ENCODE measurements at regions not wholly inside any gene's neighbourhood (a gene's known extent, or its start where the extent isn't known, plus 50 kb on each side); places are given as distances from the start of the nearest gene placed in this dataset.
"Not testable (repeated sequence)": the region's sequence is repeated elsewhere in the genome, so short reads cannot be mapped to it uniquely, and the experiment has no call there.

GRCh38 chr16:25637236-25637635 lies 54.5 kb upstream of the HS3ST4 start:
- no peak for DNase-seq (ENCODE audit: low spot score)
- FAIRE-seq = no peak

- FAIRE-seq = no peak
- no peak for DNase-seq (ENCODE audit: low spot score)
Measured at GRCh38 chr16:25636662-25637061, 55.1 kb upstream of the HS3ST4 start.

- no peak for FAIRE-seq
- no peak for DNase-seq (ENCODE audit: low spot score)
Measured at GRCh38 chr16:25635454-25635853, 56.3 kb upstream of the HS3ST4 start.

GRCh38 chr16:25633549-25633948 lies 58.2 kb upstream of the HS3ST4 start:
- FAIRE-seq (no peak), DNase-seq (ENCODE audit: low spot score) (peak; percentile 35)

GRCh38 chr16:25628766-25629165 lies 63.0 kb upstream of the HS3ST4 start:
- FAIRE-seq (no peak), DNase-seq (ENCODE audit: low spot score) (no peak)

- DNase-seq (ENCODE audit: low spot score) (no peak), FAIRE-seq (no peak)
Measured at GRCh38 chr16:25627641-25628040, 64.1 kb upstream of the HS3ST4 start.

GRCh38 chr16:25626172-25626571 lies 65.6 kb upstream of the HS3ST4 start:
- FAIRE-seq (no peak), DNase-seq (ENCODE audit: low spot score) (peak; percentile 33)

- DNase-seq (ENCODE audit: low spot score) (peak; percentile 16), FAIRE-seq (no peak)
Measured at GRCh38 chr16:25625620-25626019, 66.1 kb upstream of the HS3ST4 start.

- DNase-seq (ENCODE audit: low spot score) = no peak
- no peak for FAIRE-seq
Measured at GRCh38 chr16:25614716-25615265, 77.0 kb upstream of the HS3ST4 start.

- DNase-seq (ENCODE audit: low spot score) (no peak), FAIRE-seq (no peak)
Measured at GRCh38 chr16:25613931-25614330, 77.8 kb upstream of the HS3ST4 start.

- FAIRE-seq = no peak
- no peak for DNase-seq (ENCODE audit: low spot score)
Measured at GRCh38 chr16:25608002-25608401, 83.8 kb upstream of the HS3ST4 start.

GRCh38 chr16:25606069-25606468 lies 85.7 kb upstream of the HS3ST4 start:
- FAIRE-seq (no peak), DNase-seq (ENCODE audit: low spot score) (no peak)

- DNase-seq (ENCODE audit: low spot score) (no peak), FAIRE-seq (no peak)
Measured at GRCh38 chr16:25605381-25605780, 86.4 kb upstream of the HS3ST4 start.

GRCh38 chr16:25601306-25601705 lies 90.5 kb upstream of the HS3ST4 start:
- FAIRE-seq; DNase-seq (ENCODE audit: low spot score): not testable (repeated sequence)

- FAIRE-seq (no peak), DNase-seq (ENCODE audit: low spot score) (no peak)
Measured at GRCh38 chr16:25596194-25596593, 95.6 kb upstream of the HS3ST4 start.

- FAIRE-seq = no peak
Measured at GRCh38 chr16:25593260-25593659, 98.5 kb upstream of the HS3ST4 start.

GRCh38 chr16:25587783-25588182 lies 104.0 kb upstream of the HS3ST4 start:
- no peak for FAIRE-seq
- DNase-seq (ENCODE audit: low spot score) = no peak

More at GRCh38 chr16:25593260-25593659, 98.5 kb upstream of the HS3ST4 start:
- no peak for DNase-seq (ENCODE audit: low spot score)

GRCh38 chr16:25586826-25587225 lies 104.9 kb upstream of the HS3ST4 start:
- FAIRE-seq (no peak), DNase-seq (ENCODE audit: low spot score) (no peak)

- FAIRE-seq (no peak), DNase-seq (ENCODE audit: low spot score) (no peak)
Measured at GRCh38 chr16:25585526-25585925, 106.2 kb upstream of the HS3ST4 start.

GRCh38 chr16:25580041-25580440 lies 111.7 kb upstream of the HS3ST4 start:
- FAIRE-seq = no peak
- DNase-seq (ENCODE audit: low spot score) = no peak

GRCh38 chr16:25575363-25575762 lies 116.4 kb upstream of the HS3ST4 start:
- FAIRE-seq (no peak), DNase-seq (ENCODE audit: low spot score) (no peak)

GRCh38 chr16:25571712-25572111 lies 120.0 kb upstream of the HS3ST4 start:
- FAIRE-seq = no peak

GRCh38 chr16:25570131-25570530 lies 121.6 kb upstream of the HS3ST4 start:
- no peak for DNase-seq (ENCODE audit: low spot score)

More at GRCh38 chr16:25571712-25572111, 120.0 kb upstream of the HS3ST4 start:
- DNase-seq (ENCODE audit: low spot score) = no peak

GRCh38 chr16:25568991-25569390 lies 122.8 kb upstream of the HS3ST4 start:
- FAIRE-seq = no peak
- DNase-seq (ENCODE audit: low spot score) = no peak

More at GRCh38 chr16:25570131-25570530, 121.6 kb upstream of the HS3ST4 start:
- no peak for FAIRE-seq

Measured in urothelium cell line (cell line).